GM12878 (cell line): ENCODE measurements at regions not wholly inside any gene's neighbourhood (a gene's known extent, or its start where the extent isn't known, plus 50 kb on each side); places are given as distances from the start of the nearest gene placed in this dataset.

ENCODE experiments used
- ATAC-seq: fragments of 200-7000 bp; cut with Tn5 transposase; 3 replicates; pipeline ENCODE4 v1.9.1; 2020; ENCODE audit warnings: mild to moderate bottlenecking, moderate library complexity
- BruUV-seq: library from RNA; stranded (reverse); fragments of 400-500 nt; replicated peaks from 2 replicates; lab custom pipeline; 2021; lab: Mats Ljungman, UMichigan
- CTCF ChIA-PET: fragments of 300-600 bp; sonication (Branson Sonifier 250); formaldehyde crosslinking; extraction: SDS; loops from one replicate; lab custom pipeline; 2021; ENCODE audit warnings: inconsistent platforms; lab: Yijun Ruan, JAX
- POLR2A ChIA-PET: fragments of 350-600 bp; formaldehyde crosslinking; extraction: SDS; loops from one replicate; lab custom pipeline; 2021; ENCODE audit warnings: inconsistent platforms; lab: Charles Lee
- RAD21 ChIA-PET: fragments of 300-600 bp; sonication (Branson Sonifier 250); formaldehyde crosslinking; loops from one replicate; lab custom pipeline; 2023; ENCODE audit warnings: antibody characterized with exemption; ENCODE audit not compliant: unreplicated experiment; lab: Charles Lee
- SMC1A ChIA-PET: fragments of 300-600 bp; sonication (Branson Sonifier 250); formaldehyde crosslinking; loops from one replicate; lab custom pipeline; 2023; ENCODE audit not compliant: unreplicated experiment, uncharacterized antibody; lab: Charles Lee
- DNase-seq: peaks from one replicate; pipeline ENCODE4 v3.0.0-alpha.2; 2011; ENCODE audit warnings: low read depth, low spot score
- FAIRE-seq: peaks from 3 replicates; lab custom pipeline; 2011; peaks lifted over from hg19 to GRCh38; lab: Jason Lieb, UNC
- H2AFZ ChIP-seq: 2 replicates; pipeline ENCODE4 v1.6.0; 2011; ENCODE audit warnings: low read depth, low read length, control low read depth; ENCODE audit not compliant: control insufficient read depth
- H3K27ac ChIP-seq: 2 replicates; pipeline ENCODE4 v1.5.1; 2011; ENCODE audit warnings: control low read depth; ENCODE audit not compliant: control insufficient read depth, insufficient read depth
- H3K27me3 ChIP-seq, 2 experiments: replicated peaks in 1 of 2; 2 replicates each; pipeline versions ENCODE4 v1.6.0 to v1.6.1; 2011; ENCODE audit warnings: low read length in 1 of 2; ENCODE audit not compliant: control insufficient read depth in 2 of 2, insufficient read depth in 2 of 2
- H3K36me3 ChIP-seq, 2 experiments: 2 replicates each; pipeline ENCODE4 v1.5.1; 2011; ENCODE audit warnings: low read length in 1 of 2; ENCODE audit not compliant: control insufficient read depth in 2 of 2, insufficient read depth in 2 of 2
- H3K4me1 ChIP-seq: 2 replicates; pipeline ENCODE4 v1.6.1; 2011; ENCODE audit warnings: mild to moderate bottlenecking, low read length, moderate library complexity, mixed read lengths; ENCODE audit not compliant: control insufficient read depth, insufficient read depth
- H3K4me2 ChIP-seq: 2 replicates; pipeline ENCODE4 v1.6.0; 2011; ENCODE audit warnings: control low read depth; ENCODE audit not compliant: control insufficient read depth, insufficient read depth
- H3K4me3 ChIP-seq: fragments of 200-600 bp; sonication (generic); 2 replicates; pipeline ENCODE4 v1.5.1; 2016
- H3K79me2 ChIP-seq: 2 replicates; pipeline ENCODE4 v1.6.0; 2011; ENCODE audit warnings: low read length; ENCODE audit not compliant: control insufficient read depth, insufficient read depth
- H3K9ac ChIP-seq: 2 replicates; pipeline ENCODE4 v1.8.0; 2011; ENCODE audit warnings: low read length, control low read depth, mixed read lengths; ENCODE audit not compliant: control insufficient read depth, insufficient read depth
- H3K9me3 ChIP-seq: replicated peaks from 3 replicates; pipeline ENCODE4 v1.5.1; 2011; ENCODE audit warnings: mild to moderate bottlenecking, low read length; ENCODE audit not compliant: control insufficient read depth, insufficient read depth
- H4K20me1 ChIP-seq: 2 replicates; pipeline ENCODE4 v1.6.0; 2011; ENCODE audit not compliant: control insufficient read depth, insufficient read depth
- CREB1 ChIP-seq: IDR thresholded peaks from 2 replicates; pipeline ENCODE4 v1.6.1; 2012; ENCODE audit warnings: low read depth, mild to moderate bottlenecking, inconsistent platforms
- EED ChIP-seq: sonication (generic); IDR thresholded peaks from 2 replicates; pipeline ENCODE4 v1.6.1; 2016; ENCODE audit warnings: antibody characterized with exemption, low read depth
- LARP7 ChIP-seq: fragments of 450-650 bp; IDR thresholded peaks from 2 replicates; pipeline ENCODE4 v1.6.1; 2017; ENCODE audit warnings: mild to moderate bottlenecking
- RAD21 ChIP-seq: IDR thresholded peaks from 2 replicates; pipeline ENCODE4 v1.6.1; 2011; ENCODE audit warnings: mild to moderate bottlenecking, low read depth, low read length, moderate library complexity; ENCODE audit not compliant: insufficient read depth
- SP1 ChIP-seq: IDR thresholded peaks from one replicate; pipeline ENCODE4 v1.6.1; 2011; ENCODE audit warnings: low read depth, low read length
- SUPT20H ChIP-seq: IDR thresholded peaks from 2 replicates; pipeline ENCODE4 v1.6.1; 2011; ENCODE audit warnings: low read depth, mild to moderate bottlenecking, low read length, moderate library complexity, borderline replicate concordance; ENCODE audit not compliant: control insufficient read depth
- TARDBP ChIP-seq: IDR thresholded peaks from 2 replicates; pipeline ENCODE4 v1.6.1; 2016; ENCODE audit warnings: borderline replicate concordance
- TCF7 ChIP-seq: IDR thresholded peaks from 2 replicates; pipeline ENCODE4 v1.6.1; 2014; ENCODE audit warnings: antibody characterized with exemption, borderline replicate concordance
- ZNF207 ChIP-seq: fragments of 450-650 bp; IDR thresholded peaks from 2 replicates; pipeline ENCODE4 v1.6.1; 2014; ENCODE audit warnings: antibody characterized with exemption, mild to moderate bottlenecking, borderline replicate concordance
- ZNF217 ChIP-seq: fragments of 450-650 bp; IDR thresholded peaks from 2 replicates; pipeline ENCODE4 v1.6.1; 2017; ENCODE audit warnings: antibody characterized with exemption, mild to moderate bottlenecking
- ZNF274 ChIP-seq: IDR thresholded peaks from one replicate; pipeline ENCODE4 v1.8.0; 2011; ENCODE audit not compliant: insufficient read length, insufficient read depth
- WGBS: methylation state at CpG from one replicate; pipeline ENCODE4 v1.1.6; 2016; ENCODE audit warnings: low lambda C conversion rate; ENCODE audit not compliant: insufficient replicate concordance, insufficient coverage; ENCODE audit errors: missing lambda C conversion rate; 5-methylcytosine and 5-hydroxymethylcytosine counted together
- in situ Hi-C: fragments of 300-500 bp; cut with MboI; formaldehyde crosslinking; loops from 9 replicates; pipeline ENCODE4 v1.14.3; 2018; ENCODE audit warnings: mixed read lengths
- intact Hi-C: fragments of 100-400 bp; cut with micrococcal nuclease; formaldehyde crosslinking; loops from one replicate; pipeline ENCODE4 v1.14.2; 2022; ENCODE audit not compliant: unreplicated experiment
- TF ChIP-seq, protein P1 (sequence below): IDR thresholded peaks from 2 replicates; pipeline ENCODE4 v1.6.1; 2011; ENCODE audit warnings: borderline replicate concordance, low read depth, mild to moderate bottlenecking, moderate library complexity, mixed read lengths, low read length; ENCODE audit not compliant: insufficient read depth; ENCODE audit errors: extremely low read length

DNA sequence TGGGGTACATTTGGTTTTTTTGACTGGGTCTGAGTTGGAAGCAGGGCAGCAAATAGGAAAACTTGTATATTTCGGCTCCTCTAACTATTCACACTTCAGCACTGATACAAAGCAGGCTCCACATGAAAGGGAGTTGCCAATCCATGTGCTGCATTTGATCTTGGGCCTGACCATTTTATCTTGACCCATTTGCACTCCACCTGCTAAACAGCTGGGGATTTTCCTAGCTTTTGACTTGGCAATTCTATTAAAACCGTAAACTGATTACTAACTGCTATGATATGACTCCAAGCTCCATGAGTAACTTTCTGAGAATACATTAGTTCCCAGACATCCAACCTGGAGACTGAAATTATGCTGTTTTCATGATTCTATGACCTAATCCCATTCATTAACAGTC is 797.1 kb downstream of the BCL11B start:
- Histone ChIP-seq H3K4me2 (no peak overlapping the region), H3K27ac (no peak overlapping the region)
- TF ChIP-seq SUPT20H: no peak
- no peak for TF ChIP-seq SP1
- TF ChIP-seq ZNF217: no peak
- TF ChIP-seq, protein P1, sequence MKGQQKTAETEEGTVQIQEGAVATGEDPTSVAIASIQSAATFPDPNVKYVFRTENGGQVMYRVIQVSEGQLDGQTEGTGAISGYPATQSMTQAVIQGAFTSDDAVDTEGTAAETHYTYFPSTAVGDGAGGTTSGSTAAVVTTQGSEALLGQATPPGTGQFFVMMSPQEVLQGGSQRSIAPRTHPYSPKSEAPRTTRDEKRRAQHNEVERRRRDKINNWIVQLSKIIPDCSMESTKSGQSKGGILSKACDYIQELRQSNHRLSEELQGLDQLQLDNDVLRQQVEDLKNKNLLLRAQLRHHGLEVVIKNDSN: no peak
- TF ChIP-seq CREB1: no peak
- TF ChIP-seq TCF7: no peak
- no peak for TF ChIP-seq EED
- no peak for TF ChIP-seq ZNF207
- no peak for TF ChIP-seq TARDBP
- no peak for TF ChIP-seq LARP7
- TF ChIP-seq RAD21: no peak
- TF ChIP-seq ZNF274: no peak
- TF ChIP-seq, all 136 proteins: peak for 0
- 6% methylated on average over 2 of the region's 2 CpGs for WGBS
- CTCF ChIA-PET: no interaction called here
- Histone ChIP-seq H3K4me1 (no peaks in the 10 kb centered on the region), H2AFZ (no peak overlapping the region), H3K27me3 (no peaks in the 10 kb centered on the region), H4K20me1 (no peaks in the 10 kb centered on the region), H3K9ac (no peak overlapping the region), H3K79me2 (no peaks in the 10 kb centered on the region), H3K9me3 (no peaks in the 10 kb centered on the region; the same call in 2 of the 3 replicates), H3K36me3 (no peaks in the 10 kb centered on the region), H3K4me3 (no peak overlapping the region)
- DNase-seq (no peak), FAIRE-seq (no peak), ATAC-seq (no peak)
- SMC1A ChIA-PET: interaction anchor here (1.6 kb wide), 1 partner anchor 12 kb away, joined by 4 read pairs; no protein-coding TSS in a partner anchor
- RAD21 ChIA-PET: no interaction called here
- in situ Hi-C loops (no loop called here), intact Hi-C loops (no loop called here)
- POLR2A ChIA-PET: no interaction called here
- BruUV-seq: no TSS peak
